Activated CD8-positive, alpha-beta T cell treated with anti-CD3 and anti-CD28 coated beads for 36 hours (primary cell): ENCODE measurements at regions not wholly inside any gene's neighbourhood (a gene's known extent, or its start where the extent isn't known, plus 50 kb on each side); places are given as distances from the start of the nearest gene placed in this dataset.
"Not testable (repeated sequence)": the region's sequence is repeated elsewhere in the genome, so short reads cannot be mapped to it uniquely, and the experiment has no call there.

ENCODE experiments used
- ATAC-seq: fragments of 200-7000 bp; cut with Tn5 transposase; one replicate; pipeline ENCODE4 v1.10.0; 2021; ENCODE audit warnings: mild to moderate bottlenecking, moderate library complexity
- CTCF ChIA-PET: fragments of 350-600 bp; sonication (Branson Sonifier 250); formaldehyde crosslinking; loops from one replicate; lab custom pipeline; 2021; ENCODE audit warnings: antibody characterized with exemption; lab: Charles Lee
- POLR2A ChIA-PET: fragments of 350-600 bp; sonication (Branson Sonifier 250); formaldehyde crosslinking; loops from one replicate; lab custom pipeline; 2021; ENCODE audit warnings: antibody characterized with exemption; lab: Charles Lee
- DNase-seq: peaks from one replicate; pipeline ENCODE4 v3.0.0-alpha.2; 2020
- H3K27ac Mint-ChIP-seq: one replicate; pipeline ENCODE4 v1.8.0; 2021; ENCODE audit warnings: mild to moderate bottlenecking, mixed read lengths
- H3K27me3 Mint-ChIP-seq: one replicate; pipeline ENCODE4 v1.8.0; 2021; ENCODE audit warnings: mixed read lengths
- H3K36me3 Mint-ChIP-seq: one replicate; pipeline ENCODE4 v1.8.0; 2021; ENCODE audit warnings: low read depth, mixed read lengths
- H3K4me1 Mint-ChIP-seq: one replicate; pipeline ENCODE4 v1.8.0; 2021; ENCODE audit warnings: low read depth, mixed read lengths
- H3K4me3 Mint-ChIP-seq: one replicate; pipeline ENCODE4 v1.8.0; 2021; ENCODE audit warnings: mild to moderate bottlenecking, moderate library complexity, mixed read lengths
- H3K9me3 Mint-ChIP-seq: one replicate; pipeline ENCODE4 v1.8.0; 2021; ENCODE audit warnings: mixed read lengths
- intact Hi-C: fragments of 100-400 bp; cut with micrococcal nuclease; formaldehyde crosslinking; loops from one replicate; pipeline ENCODE4 v1.10.0; 2022
- TF ChIP-seq, protein P1 (sequence below): fragments of 200-600 bp; IDR thresholded peaks from one replicate; pipeline ENCODE4 v1.8.0; 2022; ENCODE audit warnings: antibody characterized with exemption, mild to moderate bottlenecking

DNA sequence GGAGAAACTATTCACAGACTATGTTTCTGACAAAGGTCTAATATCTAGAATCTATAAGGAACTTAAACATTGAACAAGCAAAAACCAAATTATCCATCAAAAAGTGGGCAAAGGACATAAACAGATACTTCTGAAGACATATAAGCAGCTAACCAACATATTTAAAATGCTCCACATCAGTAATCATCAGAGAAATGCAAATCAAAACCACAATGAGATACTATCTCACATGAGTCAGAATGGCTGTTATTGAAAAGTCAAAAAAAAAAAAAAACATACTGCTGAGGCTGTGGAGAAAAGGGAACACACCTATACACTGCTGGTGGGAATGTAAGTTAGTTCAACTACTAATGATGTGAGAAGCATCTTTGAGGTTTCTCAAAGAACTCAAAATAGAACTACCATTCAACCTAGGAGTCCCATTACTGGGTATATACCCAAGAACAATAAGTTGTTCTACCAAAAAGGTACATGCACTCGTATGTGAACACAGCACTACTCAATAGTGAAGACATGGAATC lies 220.4 kb upstream of the TFPI start:
- H3K4me3 Mint-ChIP-seq = no peak overlapping the region
- ChIA-PET POLR2A (no interaction called here), CTCF (no interaction called here)
- H3K27ac Mint-ChIP-seq = no peak overlapping the region
- intact Hi-C loops = no loop called here
- TF ChIP-seq, protein P1, sequence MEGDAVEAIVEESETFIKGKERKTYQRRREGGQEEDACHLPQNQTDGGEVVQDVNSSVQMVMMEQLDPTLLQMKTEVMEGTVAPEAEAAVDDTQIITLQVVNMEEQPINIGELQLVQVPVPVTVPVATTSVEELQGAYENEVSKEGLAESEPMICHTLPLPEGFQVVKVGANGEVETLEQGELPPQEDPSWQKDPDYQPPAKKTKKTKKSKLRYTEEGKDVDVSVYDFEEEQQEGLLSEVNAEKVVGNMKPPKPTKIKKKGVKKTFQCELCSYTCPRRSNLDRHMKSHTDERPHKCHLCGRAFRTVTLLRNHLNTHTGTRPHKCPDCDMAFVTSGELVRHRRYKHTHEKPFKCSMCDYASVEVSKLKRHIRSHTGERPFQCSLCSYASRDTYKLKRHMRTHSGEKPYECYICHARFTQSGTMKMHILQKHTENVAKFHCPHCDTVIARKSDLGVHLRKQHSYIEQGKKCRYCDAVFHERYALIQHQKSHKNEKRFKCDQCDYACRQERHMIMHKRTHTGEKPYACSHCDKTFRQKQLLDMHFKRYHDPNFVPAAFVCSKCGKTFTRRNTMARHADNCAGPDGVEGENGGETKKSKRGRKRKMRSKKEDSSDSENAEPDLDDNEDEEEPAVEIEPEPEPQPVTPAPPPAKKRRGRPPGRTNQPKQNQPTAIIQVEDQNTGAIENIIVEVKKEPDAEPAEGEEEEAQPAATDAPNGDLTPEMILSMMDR = no peak
- no peaks in the 10 kb centered on the region for H3K9me3 Mint-ChIP-seq
- no peaks in the 10 kb centered on the region for H3K4me1 Mint-ChIP-seq
- no peaks in the 10 kb centered on the region for H3K27me3 Mint-ChIP-seq
- H3K36me3 Mint-ChIP-seq = no peaks in the 10 kb centered on the region
- ATAC-seq (no peak), DNase-seq (no peak)

DNA sequence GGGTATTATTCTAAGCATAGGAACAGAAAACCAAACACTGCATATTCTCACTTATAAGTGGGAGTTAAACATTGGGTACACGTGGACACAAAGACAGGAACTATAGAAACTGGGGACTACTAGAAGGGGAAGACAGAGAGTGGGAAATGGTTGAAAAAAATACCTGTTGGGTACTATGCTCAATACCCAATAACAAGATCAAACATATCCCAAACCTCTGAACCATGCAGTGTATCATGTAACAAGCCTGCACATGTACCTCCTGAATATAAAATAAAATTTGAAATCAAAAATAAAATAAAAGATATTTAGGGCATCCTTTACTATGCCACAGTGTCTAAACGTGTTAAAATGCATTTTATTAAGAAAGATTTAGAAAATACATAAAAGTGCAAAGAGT lies 221.0 kb upstream of the TFPI start:
- Mint-ChIP-seq H3K9me3 (no peaks in the 10 kb centered on the region), H3K27ac (no peak overlapping the region), H3K4me1 (no peaks in the 10 kb centered on the region), H3K4me3 (no peak overlapping the region), H3K27me3 (no peaks in the 10 kb centered on the region), H3K36me3 (no peaks in the 10 kb centered on the region)
- CTCF ChIA-PET = no interaction called here
- DNase-seq (no peak), ATAC-seq (no peak)
- TF ChIP-seq, protein P1 = no peak
- POLR2A ChIA-PET = no interaction called here
- intact Hi-C loops = no loop called here

GRCh38 chr2:187775651-187776050 lies 221.4 kb upstream of the TFPI start:
- TF ChIP-seq, protein P1 = no peak
- intact Hi-C loops = no loop called here
- H3K4me3 Mint-ChIP-seq = no peak overlapping the region
- H3K27me3 Mint-ChIP-seq = no peaks in the 10 kb centered on the region
- no peaks in the 10 kb centered on the region for H3K9me3 Mint-ChIP-seq
- no peaks in the 10 kb centered on the region for H3K4me1 Mint-ChIP-seq
- ChIA-PET CTCF (no interaction called here), POLR2A (no interaction called here)
- no peaks in the 10 kb centered on the region for H3K36me3 Mint-ChIP-seq
- DNase-seq (no peak), ATAC-seq (no peak)
- no peak overlapping the region for H3K27ac Mint-ChIP-seq

DNA sequence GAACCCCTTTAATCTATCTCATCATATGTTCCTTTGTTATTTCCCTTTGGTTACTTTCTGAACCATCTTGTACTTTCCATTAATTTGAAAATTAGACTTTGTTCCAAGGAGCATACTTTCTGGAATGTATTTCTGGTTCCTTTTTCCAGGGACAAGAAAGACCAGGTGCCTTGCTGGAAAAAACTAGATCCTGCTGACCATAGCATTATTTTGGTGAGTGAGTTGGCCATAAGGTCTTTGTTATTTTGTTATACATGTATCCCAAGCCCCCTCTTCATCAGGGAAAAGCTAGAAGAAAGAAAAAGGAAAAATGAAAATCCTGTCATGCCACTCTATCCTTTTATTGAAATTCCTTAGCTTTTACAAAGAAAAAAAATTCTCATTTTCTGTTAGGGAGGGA lies 228.1 kb upstream of the TFPI start:
- Mint-ChIP-seq H3K4me3 (no peak overlapping the region), H3K9me3 (no peaks in the 10 kb centered on the region), H3K27me3 (no peaks in the 10 kb centered on the region), H3K4me1 (no peaks in the 10 kb centered on the region), H3K36me3 (no peaks in the 10 kb centered on the region), H3K27ac (no peak overlapping the region)
- ChIA-PET POLR2A (no interaction called here), CTCF (no interaction called here)
- no peak for DNase-seq
- intact Hi-C loops = no loop called here
- TF ChIP-seq, protein P1 = no peak
- ATAC-seq = no peak

- POLR2A ChIA-PET = no interaction called here
- H3K9me3 Mint-ChIP-seq = no peaks in the 10 kb centered on the region
- intact Hi-C loops = no loop called here
- H3K27me3 Mint-ChIP-seq = no peaks in the 10 kb centered on the region
- DNase-seq = no peak
- H3K4me1 Mint-ChIP-seq = no peaks in the 10 kb centered on the region
- H3K4me3 Mint-ChIP-seq = no peak overlapping the region
- TF ChIP-seq, protein P1 = no peak
- no peak for ATAC-seq
- CTCF ChIA-PET = no interaction called here
- no peaks in the 10 kb centered on the region for H3K36me3 Mint-ChIP-seq
- no peak overlapping the region for H3K27ac Mint-ChIP-seq
These were observed 229.2 kb upstream of the TFPI start for GRCh38 chr2:187783446-187783845.

- H3K36me3 Mint-ChIP-seq, H3K4me1 Mint-ChIP-seq, H3K27me3 Mint-ChIP-seq, CTCF ChIA-PET, DNase-seq, H3K4me3 Mint-ChIP-seq, H3K27ac Mint-ChIP-seq, intact Hi-C loops, ATAC-seq, POLR2A ChIA-PET, H3K9me3 Mint-ChIP-seq: not testable (repeated sequence)
These were observed 229.9 kb upstream of the TFPI start for GRCh38 chr2:187784138-187784537.
